GM23248 (cell line): ENCODE measurements at regions not wholly inside any gene's neighbourhood (a gene's known extent, or its start where the extent isn't known, plus 50 kb on each side); places are given as distances from the start of the nearest gene placed in this dataset.

ENCODE experiments used
- DNase-seq: peaks from one replicate; pipeline ENCODE4 v3.0.0-alpha.2; 2015
- H2AFZ ChIP-seq: fragments of 200-600 bp; sonication (generic); 2 replicates; pipeline ENCODE4 v1.6.1; 2016; ENCODE audit warnings: antibody characterized with exemption
- H3F3A ChIP-seq: fragments of 200-600 bp; sonication (generic); 2 replicates; pipeline ENCODE4 v1.6.1; 2016; ENCODE audit warnings: mild to moderate bottlenecking, antibody characterized with exemption, mixed run types; ENCODE audit not compliant: insufficient read depth
- H3K27ac ChIP-seq: fragments of 200-600 bp; sonication (generic); 2 replicates; pipeline ENCODE4 v1.5.1; 2016; ENCODE audit warnings: mild to moderate bottlenecking
- H3K27me3 ChIP-seq: fragments of 200-600 bp; sonication (generic); replicated peaks from 2 replicates; pipeline ENCODE4 v1.6.1; 2016; ENCODE audit warnings: mild to moderate bottlenecking; ENCODE audit not compliant: insufficient read depth
- H3K36me3 ChIP-seq: fragments of 200-600 bp; sonication (generic); 2 replicates; pipeline ENCODE4 v1.6.1; 2016; ENCODE audit warnings: low read depth, mild to moderate bottlenecking
- H3K4me1 ChIP-seq: fragments of 200-600 bp; sonication (generic); 2 replicates; pipeline ENCODE4 v1.6.1; 2016; ENCODE audit warnings: mild to moderate bottlenecking; ENCODE audit not compliant: insufficient read depth
- H3K4me2 ChIP-seq: fragments of 200-600 bp; sonication (generic); one replicate; pipeline ENCODE4 v1.6.1; 2016; ENCODE audit warnings: mild to moderate bottlenecking; ENCODE audit not compliant: unreplicated experiment
- H3K4me3 ChIP-seq: fragments of 200-600 bp; sonication (generic); 2 replicates; pipeline ENCODE4 v1.5.1; 2016; ENCODE audit warnings: mild to moderate bottlenecking
- H3K79me2 ChIP-seq: fragments of 200-600 bp; sonication (generic); 2 replicates; pipeline ENCODE4 v1.6.1; 2016; ENCODE audit warnings: mild to moderate bottlenecking; ENCODE audit not compliant: insufficient read depth
- H3K9ac ChIP-seq: fragments of 200-600 bp; sonication (generic); 2 replicates; pipeline ENCODE4 v1.6.1; 2016; ENCODE audit warnings: mild to moderate bottlenecking
- H3K9me2 ChIP-seq: fragments of 200-600 bp; sonication (generic); 2 replicates; pipeline ENCODE4 v1.6.1; 2016; ENCODE audit warnings: mixed run types, mild to moderate bottlenecking, moderate library complexity; ENCODE audit not compliant: insufficient read depth
- H3K9me3 ChIP-seq: fragments of 200-600 bp; sonication (generic); one replicate; pipeline ENCODE4 v1.6.1; 2017; ENCODE audit warnings: low read depth
- H4K20me1 ChIP-seq: fragments of 200-600 bp; sonication (generic); 2 replicates; pipeline ENCODE4 v1.6.0; 2016; ENCODE audit not compliant: insufficient read depth
- EZH2 ChIP-seq: fragments of 200-600 bp; sonication (generic); IDR thresholded peaks from 2 replicates; pipeline ENCODE4 v1.6.1; 2018; ENCODE audit warnings: antibody characterized with exemption, mild to moderate bottlenecking; ENCODE audit not compliant: insufficient read depth, poor library complexity, severe bottlenecking
- EZH2phosphoT487 ChIP-seq: fragments of 200-600 bp; sonication (generic); IDR thresholded peaks from 2 replicates; pipeline ENCODE4 v1.6.1; 2018; ENCODE audit warnings: antibody characterized with exemption, moderate library complexity, mild to moderate bottlenecking, low read depth; ENCODE audit not compliant: insufficient read depth
- WGBS, 2 experiments: methylation state at CpG; one replicate each; pipeline ENCODE4 v1.1.6; 2015 to 2017; ENCODE audit warnings: low lambda C conversion rate in 2 of 2, low coverage in 1 of 2; ENCODE audit errors: missing lambda C conversion rate in 2 of 2; 5-methylcytosine and 5-hydroxymethylcytosine counted together
- in situ Hi-C: fragments of 300-500 bp; cut with MboI; formaldehyde crosslinking; loops from 2 replicates; pipeline ENCODE4 v1.15.0; 2020

DNA sequence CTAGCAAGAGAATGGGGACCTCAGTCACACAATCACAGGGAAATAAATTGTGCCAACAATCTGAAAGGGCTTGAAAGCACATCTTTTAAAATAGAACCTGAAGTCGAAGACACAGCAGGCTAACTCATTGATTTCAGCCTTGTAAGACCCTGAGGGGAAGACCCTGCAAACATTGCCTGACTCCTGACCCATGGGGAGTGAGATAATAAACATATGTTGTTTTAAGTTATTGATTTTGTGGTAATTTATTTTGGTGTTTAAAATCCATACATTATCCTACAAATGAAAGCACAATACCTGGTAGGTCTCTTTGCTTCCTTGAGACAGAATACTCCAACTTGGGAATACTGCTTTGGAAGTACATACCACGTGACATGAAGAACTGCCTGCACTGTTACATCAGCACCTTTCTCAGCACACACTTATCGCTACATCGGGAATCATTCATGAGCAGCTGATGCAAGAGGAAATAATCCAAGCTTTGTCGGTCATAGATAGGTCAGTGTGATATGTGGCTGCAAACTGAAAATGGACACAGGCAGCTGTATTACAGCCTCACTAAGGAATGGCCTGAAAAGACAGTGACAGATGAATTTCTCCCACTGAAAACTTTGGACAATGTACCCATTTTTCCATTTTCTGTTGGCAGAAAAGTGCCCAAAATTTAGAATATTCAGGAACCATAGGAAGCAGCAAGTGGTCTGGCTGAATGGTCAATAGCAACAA is 494.5 kb upstream of the MAP2 start:
- no peak for DNase-seq
- Histone ChIP-seq H3K9me2 (no peaks in the 10 kb centered on the region), H3K4me1 (no peaks in the 10 kb centered on the region), H3K4me2 (no peak overlapping the region), H3K36me3 (no peaks in the 10 kb centered on the region), H2AFZ (no peak overlapping the region), H3F3A (no peaks in the 10 kb centered on the region), H3K9me3 (no peaks in the 10 kb centered on the region), H3K4me3 (no peak overlapping the region), H3K27ac (no peak overlapping the region), H4K20me1 (no peaks in the 10 kb centered on the region), H3K27me3 (no peaks in the 10 kb centered on the region), H3K9ac (no peak overlapping the region), H3K79me2 (no peaks in the 10 kb centered on the region)
- TF ChIP-seq EZH2 (no peak), EZH2phosphoT487 (no peak)
- WGBS, 2 experiments: 37 to 54% methylated on average over 5 of the region's 5 CpGs
- in situ Hi-C loops: no loop called here

DNA sequence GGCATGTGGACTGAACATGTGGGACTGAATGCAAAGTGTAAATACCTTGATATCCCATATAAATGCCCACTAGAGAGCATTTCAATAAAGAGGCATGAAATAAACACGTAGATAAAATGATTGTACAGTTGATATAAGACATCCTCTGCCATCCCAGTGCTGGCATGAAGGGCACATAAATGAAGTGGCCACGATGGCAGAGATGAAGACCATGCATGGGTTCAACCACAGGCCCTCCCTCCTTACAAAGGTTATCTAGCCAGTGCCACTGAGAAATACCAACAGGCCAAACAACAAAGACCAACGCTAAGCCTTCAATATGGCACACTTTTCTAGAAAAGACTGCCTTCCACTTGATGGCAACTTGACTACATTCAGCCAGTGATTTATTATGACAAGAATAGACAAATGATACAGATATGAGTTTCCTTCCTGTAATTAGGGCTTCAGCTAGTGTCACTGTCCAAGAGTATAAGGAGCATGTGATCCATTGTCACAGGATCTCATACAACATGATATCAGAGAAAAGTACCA is 493.9 kb upstream of the MAP2 start:
- H3K9me3 ChIP-seq: no peaks in the 10 kb centered on the region
- H2AFZ ChIP-seq: no peak overlapping the region
- H3F3A ChIP-seq: no peaks in the 10 kb centered on the region
- no peaks in the 10 kb centered on the region for H3K9me2 ChIP-seq
- no peaks in the 10 kb centered on the region for H3K4me1 ChIP-seq
- H3K36me3 ChIP-seq: no peaks in the 10 kb centered on the region
- TF ChIP-seq EZH2phosphoT487 (no peak), EZH2 (no peak)
- H3K4me2 ChIP-seq: no peak overlapping the region
- no peak for DNase-seq
- 21 to 24% methylated on average over 3 of the region's 3 CpGs for WGBS, 2 experiments
- H3K27me3 ChIP-seq: no peaks in the 10 kb centered on the region
- no peak overlapping the region for H3K9ac ChIP-seq
- H3K27ac ChIP-seq: no peak overlapping the region
- no peaks in the 10 kb centered on the region for H4K20me1 ChIP-seq
- no peak overlapping the region for H3K4me3 ChIP-seq
- in situ Hi-C loops: no loop called here
- no peaks in the 10 kb centered on the region for H3K79me2 ChIP-seq

GRCh38 chr2:208935531-208935930 is 488.3 kb upstream of the MAP2 start:
- H4K20me1 ChIP-seq: no peaks in the 10 kb centered on the region
- WGBS, 2 experiments: 26 to 33% methylated on average over 2 of the region's 2 CpGs
- in situ Hi-C loops: no loop called here

DNA sequence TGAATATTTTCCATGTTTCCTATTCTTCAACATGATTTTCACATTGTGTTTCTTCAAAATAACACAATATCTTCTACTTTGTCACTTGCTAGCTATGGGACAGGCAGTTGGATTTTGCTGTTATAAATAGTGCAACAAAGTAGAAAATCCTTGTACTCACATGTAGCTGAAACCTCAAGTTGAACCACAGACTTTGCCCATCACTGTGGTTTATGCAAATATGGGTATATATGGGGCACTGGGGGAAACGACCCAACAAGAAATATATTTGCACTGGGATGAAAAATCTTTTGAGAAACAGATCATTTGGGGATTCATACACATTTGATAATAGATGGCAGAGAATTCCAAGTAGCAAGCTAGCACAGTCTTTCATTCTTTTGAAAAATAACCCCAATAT is 486.3 kb upstream of the MAP2 start:
- 0% methylated on average over 1 of the region's 1 CpG for WGBS, 2 experiments

More at GRCh38 chr2:208935531-208935930, 488.3 kb upstream of the MAP2 start:
- Histone ChIP-seq H3K4me1 (no peaks in the 10 kb centered on the region), H3K9me2 (no peaks in the 10 kb centered on the region), H3F3A (no peaks in the 10 kb centered on the region), H2AFZ (no peak overlapping the region), H3K9ac (no peak overlapping the region), H3K27ac (no peak overlapping the region), H3K4me2 (no peak overlapping the region), H3K36me3 (no peaks in the 10 kb centered on the region), H3K79me2 (no peaks in the 10 kb centered on the region), H3K9me3 (no peaks in the 10 kb centered on the region), H3K4me3 (no peak overlapping the region), H3K27me3 (no peaks in the 10 kb centered on the region)
- no peak for DNase-seq
- no peak for TF ChIP-seq EZH2phosphoT487
- TF ChIP-seq EZH2: no peak

More for the DNA sequence above, 486.3 kb upstream of the MAP2 start:
- Histone ChIP-seq H3K4me1 (no peaks in the 10 kb centered on the region), H3K9ac (no peak overlapping the region), H4K20me1 (no peaks in the 10 kb centered on the region), H3K9me2 (no peaks in the 10 kb centered on the region), H2AFZ (no peak overlapping the region), H3K36me3 (no peaks in the 10 kb centered on the region), H3K4me3 (no peak overlapping the region), H3F3A (no peaks in the 10 kb centered on the region), H3K9me3 (no peaks in the 10 kb centered on the region), H3K4me2 (no peak overlapping the region), H3K27ac (no peak overlapping the region), H3K27me3 (no peaks in the 10 kb centered on the region), H3K79me2 (no peaks in the 10 kb centered on the region)
- no peak for DNase-seq
- in situ Hi-C loops: no loop called here
- TF ChIP-seq EZH2: no peak
- TF ChIP-seq EZH2phosphoT487: no peak
